Tibial artery (tissue), 4 donors: ENCODE measurements at regions not wholly inside any gene's neighbourhood (a gene's known extent, or its start where the extent isn't known, plus 50 kb on each side); places are given as distances from the start of the nearest gene placed in this dataset.
"Not testable (repeated sequence)": the region's sequence is repeated elsewhere in the genome, so short reads cannot be mapped to it uniquely, and the experiment has no call there.

Experiments
- DNase-seq, 2 donors: peaks; one replicate each; pipeline ENCODE4 v3.0.0-alpha.2; 2019
- H3K27ac ChIP-seq, 2 donors: fragments of 200-600 bp; sonication (generic) in 1 of 2; 1 replicate in 1 of 2; 2 replicates in 1 of 2; pipeline ENCODE4 v1.5.1; 2018 to 2019; ENCODE audit warnings: mild to moderate bottlenecking in 1 of 2
- H3K27me3 ChIP-seq, 2 donors: fragments of 200-600 bp; sonication (generic) in 1 of 2; one replicate each; pipeline versions ENCODE4 v1.5.1 to v1.6.0; 2016 to 2019
- H3K36me3 ChIP-seq, 3 donors: fragments of 200-600 bp; sonication (generic) in 2 of 3; one replicate each; pipeline ENCODE4 v1.5.1; 2016 to 2019; ENCODE audit warnings: mild to moderate bottlenecking in 2 of 3
- H3K4me1 ChIP-seq, 4 donors: fragments of 200-600 bp; sonication (generic) in 2 of 4; 1 replicate in 3 of 4; 2 replicates in 1 of 4; pipeline ENCODE4 v1.5.1; 2016 to 2019
- H3K4me3 ChIP-seq, 2 donors: fragments of 200-600 bp; sonication (generic) in 1 of 2; 1 replicate in 1 of 2; 2 replicates in 1 of 2; pipeline ENCODE4 v1.5.1; 2018 to 2019; ENCODE audit warnings: mild to moderate bottlenecking in 2 of 2
- H3K9me3 ChIP-seq, 3 donors: fragments of 200-600 bp; sonication (generic) in 1 of 3; one replicate each; pipeline ENCODE4 v1.5.1; 2016 to 2019
- CTCF ChIP-seq, 2 experiments: fragments of 200-600 bp in 1 of 2; fragments of 450-650 bp in 1 of 2; IDR thresholded peaks; one replicate each; pipeline ENCODE4 v1.5.1; 2017 to 2019; ENCODE audit warnings: antibody characterized with exemption in 2 of 2, mild to moderate bottlenecking in 1 of 2, moderate library complexity in 1 of 2
- intact Hi-C: fragments of 100-400 bp; cut with DNase I; formaldehyde crosslinking; loops from one replicate; pipeline ENCODE4 v1.15.0; 2023; ENCODE audit warnings: low total_unique reads

GRCh38 chr3:144708437-144708836 is 736.8 kb downstream of the DIPK2A start:
- Histone ChIP-seq H3K9me3 (no peaks in the 10 kb centered on the region), H3K36me3 (no peaks in the 10 kb centered on the region), H3K27ac (no peak overlapping the region), H3K4me1 (no peaks in the 10 kb centered on the region), H3K4me3 (no peak overlapping the region), H3K27me3 (no peaks in the 10 kb centered on the region)
- intact Hi-C loops, result no loop called here
- no peak for DNase-seq
- no peak for TF ChIP-seq CTCF (IDR thresholded peaks at IDR 0.05)

DNA sequence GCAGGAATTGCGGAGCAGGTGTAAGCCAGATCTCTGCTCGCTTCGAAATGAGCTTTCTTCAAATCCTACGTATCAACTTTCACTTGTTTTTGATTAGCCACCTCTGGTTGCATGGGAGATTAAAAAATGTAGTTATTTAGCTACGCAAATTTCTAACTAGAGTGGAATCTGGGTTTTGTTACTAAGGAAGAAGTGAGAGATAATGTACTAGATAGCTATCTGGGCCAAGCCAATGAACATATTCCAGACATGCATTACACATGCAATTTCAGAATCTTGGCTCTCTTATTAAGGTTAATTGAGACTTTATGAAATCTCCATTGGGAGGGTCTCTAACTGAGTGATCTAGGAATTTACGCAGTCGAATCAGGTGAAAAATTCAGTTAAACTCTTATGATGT is 765.7 kb downstream of the DIPK2A start:
- no peaks in the 10 kb centered on the region for H3K36me3 ChIP-seq
- H3K27me3 ChIP-seq, result no peaks in the 10 kb centered on the region
- no peak for DNase-seq
- H3K4me1 ChIP-seq, result no peaks in the 10 kb centered on the region
- H3K27ac ChIP-seq, result no peak overlapping the region
- intact Hi-C loops, result no loop called here
- no peak for TF ChIP-seq CTCF (IDR thresholded peaks at IDR 0.05)
- no peak overlapping the region for H3K4me3 ChIP-seq
- H3K9me3 ChIP-seq, result no peaks in the 10 kb centered on the region

DNA sequence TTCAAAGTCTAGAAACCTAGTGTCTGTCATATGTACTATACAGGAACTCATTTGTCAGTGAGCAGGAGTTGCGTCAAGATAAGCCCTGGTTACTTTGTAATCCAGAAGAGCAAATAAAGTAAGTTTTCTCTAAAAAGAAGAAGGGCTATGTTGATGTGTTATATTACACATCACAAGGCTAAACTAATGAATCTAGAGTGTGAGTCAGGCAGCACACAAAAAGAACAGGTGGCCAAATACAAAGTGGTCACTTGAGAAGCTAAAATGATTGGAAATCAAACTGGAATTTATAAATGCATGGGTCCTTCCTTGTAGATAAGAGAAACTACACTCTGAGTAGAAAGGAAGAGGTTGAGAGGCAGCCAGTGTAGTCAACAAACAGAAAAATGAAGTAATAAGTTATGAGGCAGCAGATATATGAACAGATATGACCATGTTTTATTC is 771.6 kb downstream of the DIPK2A start:
- H3K27me3 ChIP-seq, result no peaks in the 10 kb centered on the region
- H3K36me3 ChIP-seq, result no peaks in the 10 kb centered on the region
- intact Hi-C loops, result no loop called here
- DNase-seq, result no peak
- H3K9me3 ChIP-seq, result no peaks in the 10 kb centered on the region
- H3K4me1 ChIP-seq, result no peaks in the 10 kb centered on the region
- no peak overlapping the region for H3K27ac ChIP-seq
- TF ChIP-seq CTCF (IDR thresholded peaks at IDR 0.05), result no peak
- H3K4me3 ChIP-seq, result no peak overlapping the region

DNA sequence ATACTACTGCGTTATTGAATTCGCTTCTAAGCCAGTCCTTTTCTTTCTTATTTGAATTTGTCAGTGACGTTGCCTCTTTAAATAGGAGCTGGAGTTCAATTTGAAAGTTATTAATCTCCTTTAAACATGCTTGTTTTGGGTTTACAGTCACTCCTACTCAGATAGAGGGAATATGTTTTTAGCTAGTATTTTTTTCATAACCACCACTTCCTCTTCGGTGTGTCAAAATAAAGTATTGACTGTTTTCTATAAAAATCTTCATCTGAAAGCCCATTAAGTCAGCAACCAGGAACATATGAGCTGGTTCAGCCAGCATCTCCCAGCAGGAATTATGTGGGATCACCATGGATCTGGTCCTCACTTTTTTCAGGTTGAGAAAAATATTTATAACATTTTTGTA is 772.9 kb downstream of the DIPK2A start:
- no peak overlapping the region for H3K4me3 ChIP-seq
- no peak overlapping the region for H3K27ac ChIP-seq
- no peak for TF ChIP-seq CTCF (IDR thresholded peaks at IDR 0.05)
- H3K9me3 ChIP-seq, result no peaks in the 10 kb centered on the region
- intact Hi-C loops, result no loop called here
- H3K4me1 ChIP-seq, result no peaks in the 10 kb centered on the region
- no peaks in the 10 kb centered on the region for H3K27me3 ChIP-seq
- H3K36me3 ChIP-seq, result no peaks in the 10 kb centered on the region
- DNase-seq, result no peak

- H3K4me1 ChIP-seq, result no peaks in the 10 kb centered on the region
- DNase-seq, result no peak
- H3K9me3 ChIP-seq, result no peaks in the 10 kb centered on the region
- no peaks in the 10 kb centered on the region for H3K36me3 ChIP-seq
- intact Hi-C loops, result no loop called here
- no peaks in the 10 kb centered on the region for H3K27me3 ChIP-seq
- H3K4me3 ChIP-seq, result no peak overlapping the region
- TF ChIP-seq CTCF (IDR thresholded peaks at IDR 0.05), result no peak
- H3K27ac ChIP-seq, result no peak overlapping the region
Measured at GRCh38 chr3:144746631-144747030, 775.0 kb downstream of the DIPK2A start.

- H3K9me3 ChIP-seq, H3K4me1 ChIP-seq, H3K27ac ChIP-seq, H3K36me3 ChIP-seq, H3K27me3 ChIP-seq, DNase-seq, intact Hi-C loops, H3K4me3 ChIP-seq: not testable (repeated sequence)
Measured at GRCh38 chr3:144749536-144750253, 778.1 kb downstream of the DIPK2A start.
